T1000 (cell line): ENCODE measurements at regions not wholly inside any gene's neighbourhood (a gene's known extent, or its start where the extent isn't known, plus 50 kb on each side); places are given as distances from the start of the nearest gene placed in this dataset.
"Not testable (repeated sequence)": the region's sequence is repeated elsewhere in the genome, so short reads cannot be mapped to it uniquely, and the experiment has no call there.

Experiments used
- DNase-seq: peaks from one replicate; lab custom pipeline; 2025; ENCODE audit warnings: mixed read lengths; lab: John Stamatoyannopoulos, UW

DNA sequence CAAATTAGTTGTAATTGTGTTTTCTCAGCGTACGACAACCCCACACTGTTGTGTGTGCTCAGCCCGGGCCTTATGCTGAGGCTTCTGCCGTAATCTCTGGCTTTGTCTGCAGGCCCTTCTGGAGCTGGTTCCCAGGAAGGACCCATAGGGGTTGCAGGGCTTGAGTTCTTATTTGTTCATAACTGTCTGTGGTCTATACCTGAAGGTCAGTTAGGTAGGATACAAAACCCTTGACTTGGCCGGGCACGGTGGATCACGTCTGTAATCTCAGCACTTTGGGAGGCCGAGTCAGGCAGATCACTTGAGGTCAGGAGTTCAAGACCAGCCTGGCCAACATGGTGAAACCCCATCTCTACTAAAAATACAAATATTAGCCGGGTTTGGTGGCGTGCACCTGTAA is 1010.2 kb downstream of the BRD1 start:
- not testable (repeated sequence) for DNase-seq

DNA sequence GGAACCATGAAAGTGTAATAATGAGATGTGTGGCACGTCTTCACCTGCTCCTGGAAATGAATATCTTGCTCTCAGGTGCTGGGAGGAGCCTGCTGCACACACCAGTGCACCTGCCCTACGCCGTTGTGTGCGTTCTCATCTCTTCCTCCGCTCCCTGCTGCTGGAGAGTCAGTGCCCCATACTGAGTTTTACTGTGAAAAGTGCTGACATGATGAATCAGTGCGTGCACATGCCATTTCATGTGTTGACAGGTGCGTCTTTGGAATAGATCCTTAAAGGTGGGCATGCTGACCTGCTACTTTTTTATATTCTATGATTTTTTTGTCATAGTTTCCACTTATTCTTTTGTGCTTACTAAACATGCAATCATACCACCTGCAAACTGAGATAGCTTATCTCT is 1015.8 kb downstream of the BRD1 start:
- no peak for DNase-seq

DNA sequence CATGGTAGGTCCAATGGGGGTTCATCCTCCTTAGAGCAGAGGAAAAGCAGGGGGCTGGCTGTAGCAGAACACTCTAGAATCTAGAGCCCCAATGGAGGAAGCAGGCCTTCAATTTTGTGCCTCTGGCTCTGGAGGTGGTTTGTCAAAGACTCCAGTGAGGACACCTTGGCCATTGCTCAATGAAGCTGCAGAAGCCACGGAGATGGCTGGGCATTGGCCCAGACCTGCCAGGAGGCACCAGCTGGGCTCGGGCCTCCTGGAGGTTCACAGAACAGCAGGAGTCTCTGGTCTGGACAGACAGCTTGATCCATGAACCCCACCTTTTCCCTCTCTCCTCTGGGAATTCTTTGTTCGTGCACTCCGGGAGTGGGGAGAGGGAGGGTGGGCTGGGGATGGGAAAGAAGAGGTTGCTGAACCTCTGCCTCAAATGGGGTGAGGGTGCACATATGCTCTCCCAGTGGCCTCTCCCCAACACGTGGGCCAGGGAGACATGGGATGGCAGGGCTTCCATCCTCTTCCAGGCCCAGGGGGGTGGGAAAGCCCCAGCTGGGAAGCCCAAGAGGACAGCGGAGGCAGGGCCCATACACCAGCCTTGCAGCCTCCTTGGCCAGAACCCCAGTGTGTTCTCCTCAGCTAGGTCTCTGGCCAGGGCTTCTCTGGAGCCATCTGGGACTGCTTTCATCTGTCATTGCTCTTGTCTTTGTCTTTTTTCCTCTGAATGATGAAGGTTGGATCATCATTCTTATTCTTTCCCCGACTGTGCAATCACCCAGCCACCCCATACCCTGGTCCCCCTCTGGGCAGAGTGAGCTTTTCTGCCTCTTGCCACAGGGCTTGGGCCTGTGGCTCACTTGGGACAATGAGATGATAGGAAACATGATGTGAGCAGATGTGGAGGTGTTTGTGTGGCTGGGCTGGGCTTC is 1019.4 kb downstream of the BRD1 start:
- no peak for DNase-seq

DNA sequence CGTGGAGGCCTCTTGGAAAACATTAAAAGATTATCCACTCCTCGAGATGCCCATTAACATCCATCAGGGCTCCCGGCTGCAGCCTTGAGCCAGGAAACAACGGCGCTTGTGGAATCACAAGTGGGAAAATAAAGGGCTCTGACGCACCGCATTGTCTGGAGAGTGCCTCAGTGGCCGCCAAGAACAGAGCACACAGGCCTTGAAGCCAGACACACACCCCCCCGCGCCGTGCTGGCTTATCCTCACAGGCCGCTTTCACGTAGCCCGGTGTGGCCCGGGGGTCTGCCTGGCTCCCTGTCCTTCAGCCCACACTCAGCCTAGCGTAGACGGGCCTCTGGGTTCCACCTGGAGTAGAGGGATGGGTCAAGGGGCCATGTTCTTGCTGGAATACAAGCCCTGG is 1020.5 kb downstream of the BRD1 start:
- no peak for DNase-seq

DNA sequence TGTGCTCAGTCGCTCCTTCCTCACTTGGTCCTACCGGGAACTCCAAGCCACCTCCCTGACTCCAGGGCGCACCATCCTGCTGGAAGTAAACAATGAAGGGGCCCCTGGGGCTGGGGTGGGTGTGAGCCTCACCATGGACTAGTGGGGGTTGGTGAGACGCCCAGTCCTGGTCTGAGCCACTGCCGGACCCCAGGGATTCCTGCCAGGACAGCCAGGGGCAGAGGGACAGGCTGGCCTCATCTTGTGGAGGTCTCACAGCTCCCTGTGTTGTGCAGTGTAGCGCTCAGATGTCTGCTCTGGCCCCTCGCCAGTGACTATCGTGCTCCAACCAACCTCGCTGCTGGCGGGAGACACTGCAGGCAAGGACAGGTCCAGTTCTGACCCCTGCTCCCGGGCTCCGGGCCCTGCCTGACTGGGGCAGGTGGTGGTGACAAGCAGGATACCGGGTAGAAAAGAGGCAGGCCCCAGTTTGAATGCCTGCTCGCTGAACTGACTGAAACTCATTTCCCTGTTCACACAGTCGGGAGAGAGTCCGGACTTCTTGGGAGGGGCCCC is 1021.4 kb downstream of the BRD1 start:
- DNase-seq = no peak

DNA sequence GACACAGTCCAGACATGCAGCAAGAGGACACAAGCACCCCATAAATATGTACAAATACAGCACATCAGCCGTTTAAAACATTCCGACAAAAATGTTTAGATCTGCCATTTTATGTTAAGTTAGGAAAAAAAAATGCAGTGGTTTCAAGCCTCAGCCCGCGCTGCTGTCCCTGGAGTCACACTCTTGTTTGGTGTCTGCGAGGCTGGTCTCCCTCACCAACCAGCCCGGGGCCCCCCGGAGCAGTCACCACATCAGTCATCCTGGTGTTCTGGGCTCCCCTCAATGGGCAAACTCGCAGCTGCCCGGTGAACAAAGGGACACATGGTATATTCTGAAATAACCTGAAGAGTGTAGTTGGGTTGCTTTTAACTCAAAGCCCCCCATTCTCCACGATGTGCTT is 1022.2 kb downstream of the BRD1 start:
- no peak for DNase-seq

DNA sequence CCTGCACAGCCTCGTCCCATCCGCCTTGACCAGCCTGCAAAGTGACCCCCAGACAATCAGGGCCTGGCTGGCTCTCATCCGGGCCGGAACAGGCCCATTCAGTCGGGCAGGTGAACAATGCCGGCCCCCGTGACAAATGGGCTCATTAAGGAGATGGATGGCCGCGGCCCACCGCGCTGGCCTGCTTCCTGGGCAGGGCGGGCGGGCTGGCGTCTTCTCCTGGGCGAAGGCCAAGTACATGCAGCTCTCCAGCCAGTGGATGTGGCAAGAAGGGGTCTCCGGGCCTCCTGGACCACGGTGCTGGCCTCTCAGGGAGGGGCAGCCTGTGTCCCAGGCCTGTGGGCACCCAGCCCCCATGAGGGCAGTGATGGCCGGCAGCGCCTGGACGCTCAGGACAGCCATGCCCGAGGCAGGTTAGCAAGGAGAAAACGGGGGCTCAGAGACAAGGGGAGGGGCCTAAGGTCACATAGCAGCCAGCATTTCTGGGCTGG is 1022.8 kb downstream of the BRD1 start:
- no peak for DNase-seq

DNA sequence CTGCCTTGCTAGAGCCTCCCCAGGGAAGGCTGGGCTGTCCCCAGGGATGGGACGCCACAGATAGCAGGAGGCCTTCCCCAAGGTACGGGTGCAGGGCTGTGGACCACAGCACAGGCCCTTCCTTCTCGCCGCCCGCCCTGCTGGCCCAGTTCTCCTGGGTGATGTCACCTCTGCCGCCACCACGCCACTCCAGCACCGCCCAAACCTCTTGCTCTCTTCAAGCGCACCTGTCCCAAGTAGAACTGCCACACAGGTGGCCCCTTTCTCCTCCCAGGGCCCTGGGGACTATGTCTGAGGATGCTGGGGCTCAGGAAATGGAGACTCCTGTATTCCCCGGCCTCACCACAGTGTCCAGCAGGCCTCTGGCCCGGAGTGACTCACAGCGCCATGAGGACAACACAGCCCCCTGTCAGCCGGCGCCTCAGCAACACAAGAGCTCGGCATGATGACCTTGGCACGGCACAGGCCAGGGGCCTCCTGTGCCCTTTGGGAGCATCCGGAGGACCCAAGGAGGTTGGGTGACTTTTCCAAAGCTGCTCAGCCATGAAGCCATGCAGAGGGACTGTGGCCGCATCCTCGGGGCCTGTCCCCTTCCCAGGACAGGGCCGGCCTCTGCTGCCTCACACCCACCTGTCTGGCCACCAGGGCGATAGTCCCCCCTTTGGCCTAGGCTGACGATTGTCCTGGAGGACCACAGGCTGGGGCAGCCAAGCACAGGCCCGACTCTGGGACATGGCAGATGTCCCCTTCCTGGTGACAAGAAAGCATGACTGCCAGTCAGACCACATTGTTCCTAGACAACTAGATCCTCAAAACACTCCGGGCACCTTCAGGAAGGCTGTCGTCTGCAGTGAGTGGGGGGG is 1023.5 kb downstream of the BRD1 start:
- no peak for DNase-seq

DNA sequence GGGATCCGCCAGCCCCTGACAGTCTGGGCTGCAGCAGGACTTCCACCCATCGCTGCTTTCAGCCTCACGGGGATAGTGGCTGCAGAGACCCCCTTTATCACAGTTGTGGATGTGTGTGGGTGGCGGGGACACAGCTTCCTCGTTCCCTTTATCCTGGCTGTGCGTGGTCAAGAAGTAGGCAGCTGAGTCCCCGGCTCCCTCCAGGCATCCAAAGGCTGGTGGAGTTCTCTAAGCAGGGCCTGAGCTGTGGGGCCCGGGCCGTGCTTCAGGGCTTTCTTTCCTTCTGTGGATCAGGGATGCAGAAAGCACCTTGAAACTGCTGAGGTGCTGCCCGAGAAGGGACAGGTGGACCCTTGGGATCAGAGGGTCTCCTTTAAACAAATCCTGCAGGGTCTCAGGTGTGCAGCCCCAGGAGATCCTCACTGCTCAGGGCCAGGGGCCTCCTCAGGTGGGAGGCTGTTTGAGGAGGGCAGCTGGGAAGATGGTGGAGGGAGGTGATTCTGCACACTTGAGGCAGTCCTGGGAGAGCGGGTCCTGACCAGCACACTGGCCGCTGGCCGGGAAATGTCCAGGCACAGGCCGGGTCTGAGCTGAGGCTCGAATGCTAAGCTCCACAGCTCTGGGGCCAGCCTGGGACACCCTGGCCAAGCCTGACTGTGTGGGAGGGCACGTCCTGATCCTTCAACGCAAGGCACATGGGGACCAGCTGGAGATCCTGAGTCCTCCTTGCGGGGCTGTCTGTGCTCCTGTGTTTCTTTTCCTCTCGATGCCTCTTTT is 1024.3 kb downstream of the BRD1 start:
- DNase-seq = no peak

DNA sequence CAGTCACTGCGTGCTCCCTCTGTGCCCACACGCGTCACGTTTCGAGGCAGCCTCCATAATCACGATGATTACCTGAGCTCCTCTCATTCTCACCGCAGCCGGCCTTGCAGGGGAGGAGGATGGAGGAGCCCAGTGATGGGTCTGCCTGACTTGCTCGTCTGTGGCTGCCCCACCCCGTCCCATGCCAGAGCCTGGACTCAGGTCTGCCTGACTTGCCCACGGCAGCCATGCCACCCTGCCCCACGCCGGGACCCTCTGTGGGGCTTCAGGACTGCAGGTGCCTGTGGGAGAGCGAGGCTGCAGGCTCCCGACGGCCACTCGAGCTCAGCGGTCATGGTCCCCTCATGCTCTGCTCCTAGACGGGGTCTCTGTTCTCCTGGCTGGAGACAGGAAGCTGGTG is 1025.1 kb downstream of the BRD1 start:
- DNase-seq = no peak

DNA sequence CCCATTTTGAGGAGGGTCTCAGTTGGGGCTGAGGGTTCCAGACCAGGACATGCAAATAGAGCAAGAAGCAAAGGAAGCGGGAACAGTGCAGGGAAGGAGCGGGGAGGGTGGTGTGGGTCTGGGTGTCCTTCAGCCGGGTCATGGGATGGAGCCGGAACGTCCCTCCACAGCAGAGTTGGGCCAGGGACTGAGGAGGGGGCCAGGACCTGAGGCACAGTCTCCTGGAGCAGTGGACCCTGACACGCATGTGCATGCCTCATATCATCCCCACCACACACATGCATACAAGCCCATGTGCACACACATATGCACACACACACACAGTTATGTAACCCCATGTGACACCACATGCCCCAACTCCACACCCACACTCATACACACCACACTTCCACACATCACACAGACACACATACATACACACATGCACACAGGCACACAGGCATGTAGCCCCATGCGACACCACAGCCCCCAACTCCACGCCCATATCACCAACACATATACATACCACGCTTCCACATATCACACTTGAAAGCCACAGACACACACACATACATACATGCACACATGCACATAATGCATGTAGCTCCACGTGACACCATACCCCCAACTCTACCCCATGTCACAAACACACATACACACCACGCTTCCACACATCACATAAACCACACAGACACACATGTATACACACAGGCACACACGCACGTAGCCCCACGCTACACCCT is 1026.6 kb downstream of the BRD1 start:
- no peak for DNase-seq

DNA sequence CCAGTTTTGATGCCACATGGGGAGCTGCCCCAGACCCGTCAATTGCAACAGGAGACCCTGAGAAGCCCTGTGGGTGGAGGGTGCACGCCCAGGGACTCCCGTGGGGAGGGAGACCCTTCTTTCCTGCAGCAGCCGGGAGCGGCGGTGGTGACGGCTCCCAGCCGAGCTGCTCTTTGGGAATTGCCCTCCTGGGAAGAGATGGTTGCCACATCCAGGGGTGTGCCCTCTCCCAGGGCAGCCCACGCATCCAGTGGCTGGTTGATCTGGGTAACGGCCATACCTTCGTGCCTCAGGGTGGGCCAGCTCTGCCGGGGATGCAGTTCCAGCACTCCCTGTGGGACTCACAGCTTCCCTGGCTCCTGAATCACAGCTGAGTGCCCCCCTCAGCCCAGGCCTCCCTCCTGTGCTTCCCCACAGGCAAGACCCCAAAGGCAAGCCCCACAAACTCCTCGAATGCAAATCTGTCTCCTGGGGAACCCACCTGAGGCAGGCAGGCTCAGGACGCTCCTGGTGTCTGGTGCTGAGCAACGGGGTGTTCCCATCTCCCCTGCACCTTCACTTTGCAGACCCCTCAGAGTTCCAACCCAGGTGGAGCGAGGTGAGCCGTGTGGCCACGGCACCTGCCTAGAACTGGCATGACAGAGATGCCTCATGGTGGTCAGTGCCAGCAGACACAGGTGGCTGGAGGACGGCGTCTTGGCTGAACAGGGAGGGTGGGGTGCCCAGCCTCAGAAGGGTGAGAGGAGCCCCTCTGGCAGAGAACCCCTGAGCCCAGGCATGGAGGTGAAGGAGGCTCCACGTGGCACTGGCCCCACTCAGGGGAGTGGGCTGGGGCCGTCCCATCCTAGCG is 1027.4 kb downstream of the BRD1 start:
- DNase-seq = no peak

DNA sequence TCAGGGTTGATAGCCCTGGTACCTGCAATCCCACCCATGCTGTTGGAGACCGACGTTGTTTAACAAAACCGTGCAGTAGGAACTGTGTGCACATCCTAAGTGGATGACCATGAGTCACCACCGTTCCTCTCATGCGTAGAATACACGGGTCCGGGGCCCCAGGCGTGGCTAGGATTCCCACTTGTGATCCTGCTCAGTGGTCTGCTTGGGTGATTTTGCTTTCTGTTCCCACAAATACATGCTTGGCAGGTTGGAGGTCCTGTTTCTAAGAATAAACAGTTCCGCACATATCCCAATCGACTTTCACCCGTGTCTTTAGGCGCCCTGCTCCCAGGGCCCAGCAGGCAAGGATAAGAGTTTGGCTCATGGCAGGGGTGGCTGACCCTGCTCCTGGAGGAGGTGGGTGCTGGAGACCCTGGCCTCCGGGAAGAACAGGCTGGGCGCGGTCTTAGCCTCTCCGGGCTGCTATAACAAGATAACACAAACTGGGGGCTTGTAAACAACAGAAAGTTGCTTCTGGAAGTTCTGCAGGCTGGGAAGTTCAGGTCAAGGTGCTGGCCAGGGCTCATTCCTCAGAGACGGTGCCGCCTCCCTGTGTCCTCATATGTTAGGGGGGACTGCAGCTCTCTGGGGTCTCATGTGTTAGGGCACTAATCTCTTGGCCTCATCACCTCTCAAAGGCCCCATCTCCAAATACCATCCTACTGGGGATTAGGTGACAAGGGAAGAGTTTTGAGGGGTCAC is 1028.3 kb downstream of the BRD1 start:
- DNase-seq = no peak

DNA sequence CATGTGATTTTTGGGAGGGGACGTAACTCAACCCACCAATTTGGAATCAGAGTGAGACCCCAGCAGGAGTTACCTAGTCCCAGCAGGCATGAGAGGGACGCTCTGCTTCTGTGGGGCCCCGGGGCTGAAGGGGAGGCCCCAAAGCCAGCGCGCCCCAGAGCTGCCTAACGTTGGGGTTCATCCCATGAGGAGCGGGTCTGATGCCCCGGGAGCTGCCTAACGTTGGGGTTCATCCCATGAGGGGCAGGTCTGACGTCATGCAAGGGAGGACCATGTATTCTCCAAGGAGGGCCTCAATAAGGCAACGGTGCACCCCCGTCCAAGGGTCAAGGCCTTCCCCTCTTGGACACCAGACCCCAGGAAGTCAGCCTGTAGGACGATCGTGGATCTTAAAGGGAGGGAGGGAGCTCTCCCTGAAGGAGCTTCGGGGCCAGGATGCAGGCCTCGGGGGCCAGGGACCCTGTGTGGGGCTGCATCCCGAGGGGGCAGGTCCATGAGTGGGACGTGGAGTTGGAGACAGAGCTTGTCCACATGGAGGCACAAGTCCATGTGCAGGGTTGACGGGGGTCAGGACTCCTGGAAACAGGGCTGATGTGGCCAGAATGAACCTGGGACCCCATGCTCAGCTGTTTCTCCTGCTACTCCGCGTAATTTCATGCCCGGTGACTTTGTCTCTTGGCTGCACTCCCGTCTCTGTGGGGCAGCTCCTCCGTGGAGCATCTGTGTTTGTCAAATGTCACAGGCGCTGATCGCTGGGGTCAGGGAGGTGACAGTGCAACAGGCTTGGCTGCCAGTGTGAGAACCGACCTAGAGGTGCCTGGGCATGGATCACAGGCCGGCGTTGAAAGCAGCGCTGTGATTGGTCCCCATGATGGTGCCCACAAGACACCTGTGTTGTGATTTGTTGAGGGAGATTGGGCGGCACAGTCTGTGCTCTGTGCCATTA is 1029.1 kb downstream of the BRD1 start:
- DNase-seq = no peak

DNA sequence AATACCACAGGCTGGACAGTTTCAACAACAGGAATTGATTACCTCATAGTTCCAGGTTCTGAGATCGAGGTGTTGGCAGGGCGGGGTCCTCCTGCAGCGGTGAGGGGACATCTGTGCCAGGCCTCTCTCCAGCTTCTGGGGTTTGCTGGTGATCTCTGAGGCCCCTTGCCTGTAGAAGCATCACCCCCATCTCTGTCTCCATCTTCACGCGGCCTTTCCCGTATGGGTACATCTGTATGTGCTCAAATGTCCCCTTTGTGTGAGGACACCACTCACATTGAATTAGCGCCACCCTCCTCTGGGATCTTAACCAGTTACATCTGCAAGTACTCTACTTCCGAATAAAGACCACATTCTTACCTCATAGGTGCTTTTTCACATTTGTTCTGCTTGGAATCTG is 1029.9 kb downstream of the BRD1 start:
- no peak for DNase-seq

DNA sequence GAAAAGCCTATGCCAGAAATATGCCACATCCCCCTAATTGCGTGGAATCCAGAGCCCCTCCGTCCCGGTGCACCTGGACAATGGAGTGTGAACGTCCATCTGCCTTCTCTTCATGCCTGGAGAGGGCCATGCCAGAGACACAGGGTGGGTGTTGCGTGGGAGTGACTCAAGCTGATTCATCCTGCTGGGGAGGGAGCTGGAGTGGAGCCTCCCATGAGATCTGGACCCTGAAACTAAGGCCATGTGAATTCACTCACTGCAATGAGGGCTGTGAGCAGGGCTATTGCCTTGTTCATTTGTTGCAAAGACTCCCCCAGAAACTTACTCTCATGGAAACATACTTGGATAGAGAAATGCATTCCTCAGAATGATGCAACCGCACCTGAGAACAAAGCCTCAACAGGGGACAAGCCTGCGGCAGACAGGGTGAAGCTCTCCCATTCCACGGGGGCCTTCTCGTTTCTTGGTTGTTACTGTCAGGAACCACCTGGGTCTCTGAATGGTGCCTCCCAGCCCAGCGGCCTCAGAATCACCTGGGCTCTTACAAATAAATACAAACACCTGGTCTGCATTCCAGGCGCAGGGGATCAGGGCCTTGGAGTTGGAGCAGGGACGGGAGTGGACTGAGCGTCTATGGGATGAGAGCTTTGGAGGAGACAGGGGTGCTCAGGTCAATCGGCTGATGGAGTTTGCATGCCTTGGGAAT is 1031.2 kb downstream of the BRD1 start:
- no peak for DNase-seq

DNA sequence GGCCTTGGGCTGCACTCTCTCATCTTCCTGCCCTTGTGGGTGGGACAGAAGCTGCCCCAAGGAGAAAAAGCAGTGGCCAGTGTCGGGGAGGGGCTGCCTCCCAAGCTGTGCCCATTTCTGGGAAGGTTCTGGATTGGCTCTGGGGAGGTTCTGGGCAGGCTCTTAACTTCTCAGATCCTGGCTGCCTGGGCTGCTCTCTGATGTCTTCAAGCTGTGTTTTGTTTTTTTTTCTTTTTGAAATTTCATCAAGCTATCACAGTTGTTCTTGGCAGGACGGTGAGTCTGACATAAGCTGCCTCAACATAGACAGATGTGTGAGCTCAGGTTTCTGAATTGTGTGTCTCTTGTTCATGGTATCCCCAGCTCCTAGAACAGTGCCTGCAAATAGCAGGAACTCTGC is 1032.0 kb downstream of the BRD1 start:
- DNase-seq = no peak

DNA sequence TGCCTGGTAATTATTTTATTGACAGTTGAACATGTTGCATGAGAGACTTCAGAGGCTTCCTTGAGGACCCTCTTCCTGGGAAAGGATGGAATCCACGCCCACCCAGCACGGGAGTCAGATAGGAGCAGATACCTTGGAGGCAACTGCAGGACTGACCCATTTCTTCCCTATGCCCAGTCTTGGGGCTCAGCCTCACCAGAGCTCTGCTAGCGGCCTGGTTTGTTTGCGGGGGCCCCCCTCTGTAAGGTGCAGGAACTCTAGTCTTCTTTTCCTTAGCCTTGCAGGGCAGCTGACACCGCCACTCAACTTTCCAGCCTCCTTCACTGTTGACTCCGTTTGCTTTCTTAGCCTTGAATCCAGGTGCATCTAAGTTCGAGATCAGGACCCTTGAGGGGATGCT is 1032.8 kb downstream of the BRD1 start:
- no peak for DNase-seq
